ENCODE measurements at regions not wholly inside any gene's neighbourhood (a gene's known extent, or its start where the extent isn't known, plus 50 kb on each side); places are given as distances from the start of the nearest gene placed in this dataset.

DNA sequence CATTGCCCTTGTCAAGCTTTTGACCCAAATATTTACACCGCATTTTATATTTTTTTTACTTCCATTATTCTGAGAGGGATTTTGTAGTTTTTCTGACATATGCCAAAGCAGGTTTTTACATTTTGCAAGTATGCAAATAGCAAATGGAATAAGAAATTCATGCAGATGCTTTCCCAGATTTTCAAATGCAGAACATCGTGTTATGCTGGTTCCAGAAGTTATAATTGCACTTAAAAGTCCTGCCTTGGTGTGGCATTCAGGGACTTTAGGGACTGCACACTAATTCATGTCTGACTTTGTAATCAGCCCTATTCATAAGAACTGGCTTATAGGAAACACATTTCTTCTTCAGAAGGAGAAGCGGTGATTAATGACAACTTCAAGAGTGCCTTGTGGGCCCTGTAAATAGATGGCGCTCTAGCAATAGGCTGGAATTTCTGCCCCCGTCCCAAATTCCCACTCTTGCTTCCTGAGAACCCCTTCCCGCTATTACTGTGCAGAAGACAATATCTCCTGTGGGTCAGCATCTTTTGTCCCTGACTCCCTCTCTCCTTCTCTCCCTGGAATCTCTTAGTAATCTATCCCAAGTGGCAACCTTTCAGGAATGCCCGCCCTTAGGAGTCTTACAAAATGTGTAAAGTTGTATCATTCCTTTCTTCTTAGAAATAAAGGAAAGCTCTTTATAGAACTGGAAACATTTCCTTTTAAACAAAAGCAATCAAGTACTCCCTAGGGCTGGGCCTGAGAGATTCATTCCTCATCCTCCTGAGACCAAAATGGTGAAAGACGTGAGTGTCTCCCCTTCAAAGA lies 264.0 kb downstream of the INHBA start:
- TF ChIP-seq, protein P1, sequence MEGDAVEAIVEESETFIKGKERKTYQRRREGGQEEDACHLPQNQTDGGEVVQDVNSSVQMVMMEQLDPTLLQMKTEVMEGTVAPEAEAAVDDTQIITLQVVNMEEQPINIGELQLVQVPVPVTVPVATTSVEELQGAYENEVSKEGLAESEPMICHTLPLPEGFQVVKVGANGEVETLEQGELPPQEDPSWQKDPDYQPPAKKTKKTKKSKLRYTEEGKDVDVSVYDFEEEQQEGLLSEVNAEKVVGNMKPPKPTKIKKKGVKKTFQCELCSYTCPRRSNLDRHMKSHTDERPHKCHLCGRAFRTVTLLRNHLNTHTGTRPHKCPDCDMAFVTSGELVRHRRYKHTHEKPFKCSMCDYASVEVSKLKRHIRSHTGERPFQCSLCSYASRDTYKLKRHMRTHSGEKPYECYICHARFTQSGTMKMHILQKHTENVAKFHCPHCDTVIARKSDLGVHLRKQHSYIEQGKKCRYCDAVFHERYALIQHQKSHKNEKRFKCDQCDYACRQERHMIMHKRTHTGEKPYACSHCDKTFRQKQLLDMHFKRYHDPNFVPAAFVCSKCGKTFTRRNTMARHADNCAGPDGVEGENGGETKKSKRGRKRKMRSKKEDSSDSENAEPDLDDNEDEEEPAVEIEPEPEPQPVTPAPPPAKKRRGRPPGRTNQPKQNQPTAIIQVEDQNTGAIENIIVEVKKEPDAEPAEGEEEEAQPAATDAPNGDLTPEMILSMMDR (conservative IDR thresholded peaks at IDR 0.05; ENCODE audit: low read length) = no peak
- no peak for TF ChIP-seq EZH2phosphoT487 (IDR thresholded peaks at IDR 0.05; ENCODE audit: borderline replicate concordance, low read depth, low read length)
